Esophagus squamous epithelium (tissue), 4 donors: ENCODE measurements at regions not wholly inside any gene's neighbourhood (a gene's known extent, or its start where the extent isn't known, plus 50 kb on each side); places are given as distances from the start of the nearest gene placed in this dataset.

Experiments used
- POLR2A ChIP-seq, 4 donors: fragments of 450-650 bp; IDR thresholded peaks; one replicate each; pipeline ENCODE4 v1.6.1; 2017; ENCODE audit warnings: antibody characterized with exemption in 4 of 4, mild to moderate bottlenecking in 4 of 4, moderate library complexity in 3 of 4
- TF ChIP-seq, protein P1 (sequence below), 6 experiments: fragments of 450-650 bp in 4 of 6; fragments of 200-600 bp in 2 of 6; sonication (generic) in 2 of 6; IDR thresholded peaks; one replicate each; pipeline ENCODE4 v1.5.1; 2016 to 2019; ENCODE audit warnings: antibody characterized with exemption in 6 of 6, mild to moderate bottlenecking in 4 of 6, moderate library complexity in 4 of 6

DNA sequence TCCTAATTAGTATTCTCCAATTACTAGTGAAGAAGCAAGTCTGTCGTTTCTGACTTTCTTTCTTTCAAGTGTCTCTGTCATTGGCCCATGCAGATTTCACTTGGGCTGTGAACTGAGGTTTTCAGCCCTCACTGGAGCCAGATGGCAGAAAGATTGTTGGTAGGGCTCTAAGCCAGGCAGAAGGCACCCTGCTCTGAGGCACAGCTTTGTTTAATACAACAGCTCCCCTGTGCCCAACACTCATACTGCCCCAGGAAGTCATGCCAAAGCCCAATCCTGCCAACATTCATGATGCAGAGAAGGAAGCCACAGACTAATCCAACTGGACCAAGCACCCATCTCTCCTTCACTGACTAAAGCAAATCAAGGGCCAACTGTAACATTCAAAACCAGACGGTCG lies 117.1 kb upstream of the FRG1 start:
- TF ChIP-seq, protein P1, sequence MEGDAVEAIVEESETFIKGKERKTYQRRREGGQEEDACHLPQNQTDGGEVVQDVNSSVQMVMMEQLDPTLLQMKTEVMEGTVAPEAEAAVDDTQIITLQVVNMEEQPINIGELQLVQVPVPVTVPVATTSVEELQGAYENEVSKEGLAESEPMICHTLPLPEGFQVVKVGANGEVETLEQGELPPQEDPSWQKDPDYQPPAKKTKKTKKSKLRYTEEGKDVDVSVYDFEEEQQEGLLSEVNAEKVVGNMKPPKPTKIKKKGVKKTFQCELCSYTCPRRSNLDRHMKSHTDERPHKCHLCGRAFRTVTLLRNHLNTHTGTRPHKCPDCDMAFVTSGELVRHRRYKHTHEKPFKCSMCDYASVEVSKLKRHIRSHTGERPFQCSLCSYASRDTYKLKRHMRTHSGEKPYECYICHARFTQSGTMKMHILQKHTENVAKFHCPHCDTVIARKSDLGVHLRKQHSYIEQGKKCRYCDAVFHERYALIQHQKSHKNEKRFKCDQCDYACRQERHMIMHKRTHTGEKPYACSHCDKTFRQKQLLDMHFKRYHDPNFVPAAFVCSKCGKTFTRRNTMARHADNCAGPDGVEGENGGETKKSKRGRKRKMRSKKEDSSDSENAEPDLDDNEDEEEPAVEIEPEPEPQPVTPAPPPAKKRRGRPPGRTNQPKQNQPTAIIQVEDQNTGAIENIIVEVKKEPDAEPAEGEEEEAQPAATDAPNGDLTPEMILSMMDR (IDR thresholded peaks at IDR 0.05), result no peak
- no peak for TF ChIP-seq POLR2A (IDR thresholded peaks at IDR 0.05)
